Activated CD4-positive, alpha-beta memory T cell treated with anti-CD3 and anti-CD28 coated beads for 36 hours (primary cell): ENCODE measurements at regions not wholly inside any gene's neighbourhood (a gene's known extent, or its start where the extent isn't known, plus 50 kb on each side); places are given as distances from the start of the nearest gene placed in this dataset.
"Not testable (repeated sequence)": the region's sequence is repeated elsewhere in the genome, so short reads cannot be mapped to it uniquely, and the experiment has no call there.

Source experiments
- CTCF ChIA-PET: fragments of 350-600 bp; sonication (Branson Sonifier 250); formaldehyde crosslinking; loops from one replicate; lab custom pipeline; 2021; ENCODE audit warnings: antibody characterized with exemption, inconsistent platforms; lab: Charles Lee
- POLR2A ChIA-PET: fragments of 350-600 bp; sonication (Branson Sonifier 250); formaldehyde crosslinking; loops from one replicate; lab custom pipeline; 2021; ENCODE audit warnings: antibody characterized with exemption; lab: Charles Lee
- DNase-seq: peaks from one replicate; pipeline ENCODE4 v3.0.0-alpha.2; 2020
- H3K27ac Mint-ChIP-seq: one replicate; pipeline ENCODE4 v1.8.0; 2021; ENCODE audit warnings: mixed read lengths
- H3K27me3 Mint-ChIP-seq: one replicate; pipeline ENCODE4 v1.8.0; 2021; ENCODE audit warnings: mixed read lengths
- H3K36me3 Mint-ChIP-seq: one replicate; pipeline ENCODE4 v1.8.0; 2021; ENCODE audit warnings: mixed read lengths
- H3K4me1 Mint-ChIP-seq: one replicate; pipeline ENCODE4 v1.8.0; 2021; ENCODE audit warnings: low read depth, mixed read lengths
- H3K4me3 Mint-ChIP-seq: one replicate; pipeline ENCODE4 v1.8.0; 2021; ENCODE audit warnings: mild to moderate bottlenecking, mixed read lengths
- H3K9me3 Mint-ChIP-seq: one replicate; pipeline ENCODE4 v1.8.0; 2021; ENCODE audit warnings: mixed read lengths
- intact Hi-C: fragments of 100-400 bp; cut with micrococcal nuclease; formaldehyde crosslinking; loops from one replicate; pipeline ENCODE4 v1.15.1; 2023

GRCh38 chr1:116185161-116185701 lies 74.0 kb downstream of the MAB21L3 start:
- peaks cover 3% of the 10 kb centered on the region for H3K27me3 Mint-ChIP-seq
- no peak overlapping the region for H3K27ac Mint-ChIP-seq
- ChIA-PET CTCF (no interaction called here), POLR2A (no interaction called here)
- H3K4me3 Mint-ChIP-seq = no peak overlapping the region
- H3K9me3 Mint-ChIP-seq = no peaks in the 10 kb centered on the region
- intact Hi-C loops = no loop called here
- no peaks in the 10 kb centered on the region for H3K4me1 Mint-ChIP-seq
- DNase-seq = no peak
- H3K36me3 Mint-ChIP-seq = no peaks in the 10 kb centered on the region

DNA sequence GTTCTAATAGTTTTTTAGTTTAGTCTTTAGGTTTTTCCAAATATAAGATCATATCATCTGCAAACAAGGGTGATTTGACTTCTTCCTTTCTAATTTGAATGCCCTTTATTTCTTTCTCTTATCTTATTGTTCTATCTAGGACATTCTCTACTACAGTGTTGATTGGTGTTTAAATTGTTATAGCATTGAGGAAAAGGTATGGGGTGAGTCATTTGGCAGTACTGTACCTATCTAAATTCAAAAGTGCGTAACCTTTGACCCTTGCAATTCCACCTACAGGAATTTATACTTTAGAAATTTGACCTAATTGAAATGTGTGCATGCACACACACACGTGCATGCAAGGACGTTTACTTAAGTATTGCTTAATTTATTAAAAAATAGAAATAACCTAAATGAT lies 78.3 kb downstream of the MAB21L3 start:
- H3K9me3 Mint-ChIP-seq = no peaks in the 10 kb centered on the region
- CTCF ChIA-PET = interaction anchor here (1.4 kb wide), 1 partner anchor 296 kb away, joined by 3 read pairs; no protein-coding TSS in a partner anchor
- H3K4me3 Mint-ChIP-seq = no peak overlapping the region
- intact Hi-C loops = no loop called here
- POLR2A ChIA-PET = no interaction called here
- no peak for DNase-seq
- H3K4me1 Mint-ChIP-seq = peaks cover under 1% of the 10 kb centered on the region
- no peaks in the 10 kb centered on the region for H3K27me3 Mint-ChIP-seq
- no peaks in the 10 kb centered on the region for H3K36me3 Mint-ChIP-seq
- no peak overlapping the region for H3K27ac Mint-ChIP-seq

DNA sequence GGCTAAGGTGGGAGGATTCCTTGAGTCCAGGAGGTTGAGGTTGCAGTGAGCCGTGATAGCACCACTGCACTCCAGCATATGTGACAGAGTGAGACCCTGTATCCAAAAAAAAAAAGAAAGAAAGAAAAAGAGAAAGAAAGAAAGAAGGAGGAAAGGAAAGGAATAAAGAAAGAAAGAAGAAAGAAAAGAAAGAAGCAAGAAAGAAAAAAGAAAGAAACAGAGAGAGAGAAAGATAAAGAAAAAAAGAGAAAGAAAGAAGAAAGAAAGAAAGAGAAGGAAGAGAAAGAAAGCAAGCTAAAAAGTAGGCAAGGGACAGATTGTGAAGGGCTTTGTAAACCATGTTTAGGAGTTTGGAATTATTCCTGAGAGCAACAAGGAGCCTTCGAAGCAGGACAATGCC lies 80.1 kb downstream of the MAB21L3 start:
- Mint-ChIP-seq H3K4me3 (no peak overlapping the region), H3K4me1 (peaks cover 6% of the 10 kb centered on the region), H3K9me3 (no peaks in the 10 kb centered on the region), H3K27me3 (no peaks in the 10 kb centered on the region), H3K36me3 (no peaks in the 10 kb centered on the region), H3K27ac (no peak overlapping the region)
- CTCF ChIA-PET = no interaction called here
- POLR2A ChIA-PET = no interaction called here
- intact Hi-C loops = no loop called here
- DNase-seq = no peak

GRCh38 chr1:116193768-116194167 lies 82.6 kb downstream of the MAB21L3 start:
- ChIA-PET POLR2A (no interaction called here), CTCF (interaction anchor here (1.8 kb wide), 1 partner anchor 54 kb away, joined by 6 read pairs; no protein-coding TSS in a partner anchor)
- H3K27me3 Mint-ChIP-seq = no peaks in the 10 kb centered on the region
- no peak overlapping the region for H3K4me3 Mint-ChIP-seq
- peaks cover 6% of the 10 kb centered on the region for H3K4me1 Mint-ChIP-seq
- H3K27ac Mint-ChIP-seq = no peak overlapping the region
- no peaks in the 10 kb centered on the region for H3K36me3 Mint-ChIP-seq
- H3K9me3 Mint-ChIP-seq = no peaks in the 10 kb centered on the region
- DNase-seq = no peak
- intact Hi-C loops = no loop called here

DNA sequence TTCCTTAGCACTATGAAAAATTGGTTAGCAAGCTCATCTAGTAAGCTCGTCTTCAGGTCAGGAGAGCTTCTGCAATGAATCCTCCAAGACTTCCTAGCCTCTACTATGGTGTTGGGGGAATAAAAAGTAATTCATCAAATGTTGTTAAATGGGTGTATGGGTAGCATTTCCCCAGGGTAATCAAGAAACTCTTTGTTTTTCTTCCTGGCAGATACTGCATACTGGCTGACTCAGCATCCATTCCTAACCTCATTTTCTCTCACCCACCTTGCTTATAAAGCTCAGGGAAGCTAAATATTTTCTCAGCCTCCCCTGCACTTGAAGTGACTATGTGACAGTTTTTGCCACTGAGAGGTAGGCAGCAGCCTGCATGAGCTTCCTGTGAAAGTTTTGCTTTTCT lies 83.4 kb downstream of the MAB21L3 start:
- CTCF ChIA-PET = interaction anchor here (0.9 to 1.8 kb wide), 2 partner anchors 55 to 291 kb away, joined by 3 to 6 read pairs; no protein-coding TSS in a partner anchor
- H3K27ac Mint-ChIP-seq = no peak overlapping the region
- POLR2A ChIA-PET = no interaction called here
- H3K4me3 Mint-ChIP-seq = no peak overlapping the region
- no peaks in the 10 kb centered on the region for H3K9me3 Mint-ChIP-seq
- peaks cover 6% of the 10 kb centered on the region for H3K4me1 Mint-ChIP-seq
- intact Hi-C loops = no loop called here
- no peaks in the 10 kb centered on the region for H3K27me3 Mint-ChIP-seq
- no peaks in the 10 kb centered on the region for H3K36me3 Mint-ChIP-seq
- no peak for DNase-seq

GRCh38 chr1:116195077-116195868 lies 84.1 kb downstream of the MAB21L3 start:
- no peak overlapping the region for H3K27ac Mint-ChIP-seq
- CTCF ChIA-PET = interaction anchor here (0.9 to 1.2 kb wide), 2 partner anchors 290 kb away, joined by 3 read pairs; no protein-coding TSS in a partner anchor

GRCh38 chr1:116200343-116200742 lies 89.1 kb downstream of the MAB21L3 start:
- H3K27me3 Mint-ChIP-seq, POLR2A ChIA-PET, intact Hi-C loops, H3K4me3 Mint-ChIP-seq, H3K9me3 Mint-ChIP-seq, H3K27ac Mint-ChIP-seq, DNase-seq, H3K4me1 Mint-ChIP-seq, CTCF ChIA-PET, H3K36me3 Mint-ChIP-seq: not testable (repeated sequence)

More at GRCh38 chr1:116195077-116195868, 84.1 kb downstream of the MAB21L3 start:
- intact Hi-C loops = no loop called here
- no peaks in the 10 kb centered on the region for H3K27me3 Mint-ChIP-seq
- no peaks in the 10 kb centered on the region for H3K36me3 Mint-ChIP-seq
- no peaks in the 10 kb centered on the region for H3K9me3 Mint-ChIP-seq
- H3K4me1 Mint-ChIP-seq = peaks cover 6% of the 10 kb centered on the region
- POLR2A ChIA-PET = no interaction called here
- no peak overlapping the region for H3K4me3 Mint-ChIP-seq
- DNase-seq = no peak

- H3K4me3 Mint-ChIP-seq = no peak overlapping the region
- CTCF ChIA-PET = no interaction called here
- no peak for DNase-seq
- no peaks in the 10 kb centered on the region for H3K9me3 Mint-ChIP-seq
- no peaks in the 10 kb centered on the region for H3K4me1 Mint-ChIP-seq
- peaks cover 8% of the 10 kb centered on the region for H3K27me3 Mint-ChIP-seq
- H3K27ac Mint-ChIP-seq = no peak overlapping the region
- POLR2A ChIA-PET = no interaction called here
- H3K36me3 Mint-ChIP-seq = no peaks in the 10 kb centered on the region
- intact Hi-C loops = no loop called here
Observed at GRCh38 chr1:116201911-116202310, 90.7 kb downstream of the MAB21L3 start.

- no peaks in the 10 kb centered on the region for H3K9me3 Mint-ChIP-seq
- ChIA-PET CTCF (no interaction called here), POLR2A (no interaction called here)
- DNase-seq = no peak
- peaks cover 8% of the 10 kb centered on the region for H3K27me3 Mint-ChIP-seq
- H3K27ac Mint-ChIP-seq = no peak overlapping the region
- no peaks in the 10 kb centered on the region for H3K4me1 Mint-ChIP-seq
- no peaks in the 10 kb centered on the region for H3K36me3 Mint-ChIP-seq
- intact Hi-C loops = no loop called here
- no peak overlapping the region for H3K4me3 Mint-ChIP-seq
Observed at GRCh38 chr1:116203181-116203723, 92.1 kb downstream of the MAB21L3 start.

GRCh38 chr1:116203920-116204319 lies 92.7 kb downstream of the MAB21L3 start:
- H3K4me3 Mint-ChIP-seq = no peak overlapping the region
- POLR2A ChIA-PET = no interaction called here
- H3K27me3 Mint-ChIP-seq = peaks cover 8% of the 10 kb centered on the region
- CTCF ChIA-PET = no interaction called here
- intact Hi-C loops = no loop called here
- no peaks in the 10 kb centered on the region for H3K36me3 Mint-ChIP-seq
- no peaks in the 10 kb centered on the region for H3K9me3 Mint-ChIP-seq
- no peak overlapping the region for H3K27ac Mint-ChIP-seq
- no peaks in the 10 kb centered on the region for H3K4me1 Mint-ChIP-seq
- DNase-seq = no peak

DNA sequence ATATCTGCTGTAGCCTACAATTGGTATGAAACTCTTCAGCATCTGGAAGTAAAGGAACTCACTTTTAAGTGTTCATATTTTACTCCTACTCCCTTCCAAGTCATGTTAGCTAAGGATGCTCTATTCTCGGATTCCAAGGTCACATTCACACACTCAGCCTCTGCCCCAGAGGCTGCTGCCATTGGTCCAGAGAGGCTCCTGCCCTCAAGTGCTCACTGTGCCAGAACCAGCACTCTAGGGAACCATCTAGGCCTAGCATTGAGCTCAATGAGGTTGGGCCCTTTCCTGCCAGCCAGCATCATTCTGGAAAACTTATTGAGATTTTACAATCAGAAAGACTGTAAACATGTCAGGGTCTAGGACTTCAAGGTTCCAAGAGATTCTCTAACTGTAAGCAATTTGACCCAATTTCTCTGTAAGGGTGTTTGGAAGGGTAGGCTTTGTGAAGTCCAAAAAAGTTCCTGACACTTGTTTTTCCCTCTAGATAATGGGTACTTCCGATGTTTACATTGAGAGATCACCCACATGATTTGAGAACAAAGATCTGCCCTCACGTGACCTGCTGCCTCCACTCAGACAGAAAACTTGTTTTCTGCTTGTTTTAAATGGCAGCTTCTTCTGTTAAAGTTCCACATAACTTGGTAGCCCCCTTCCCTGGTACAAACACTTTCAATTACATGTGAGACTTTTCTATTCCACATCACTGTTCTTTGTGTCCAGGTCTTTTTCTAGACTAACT lies 94.9 kb downstream of the MAB21L3 start:
- ChIA-PET CTCF (no interaction called here), POLR2A (no interaction called here)
- H3K4me1 Mint-ChIP-seq = no peaks in the 10 kb centered on the region
- no peaks in the 10 kb centered on the region for H3K36me3 Mint-ChIP-seq
- no peak for DNase-seq
- peaks cover 8% of the 10 kb centered on the region for H3K27me3 Mint-ChIP-seq
- H3K27ac Mint-ChIP-seq = no peak overlapping the region
- intact Hi-C loops = no loop called here
- H3K9me3 Mint-ChIP-seq = no peaks in the 10 kb centered on the region
- H3K4me3 Mint-ChIP-seq = no peak overlapping the region

GRCh38 chr1:116207126-116207735 lies 96.0 kb downstream of the MAB21L3 start:
- intact Hi-C loops = no loop called here
- H3K36me3 Mint-ChIP-seq = no peaks in the 10 kb centered on the region
- H3K4me3 Mint-ChIP-seq = no peak overlapping the region
- peaks cover 7% of the 10 kb centered on the region for H3K27me3 Mint-ChIP-seq
- POLR2A ChIA-PET = no interaction called here
- no peak for DNase-seq
- no peak overlapping the region for H3K27ac Mint-ChIP-seq
- H3K4me1 Mint-ChIP-seq = no peaks in the 10 kb centered on the region
- CTCF ChIA-PET = no interaction called here
- no peaks in the 10 kb centered on the region for H3K9me3 Mint-ChIP-seq
